ENCODE measurements at regions not wholly inside any gene's neighbourhood (a gene's known extent, or its start where the extent isn't known, plus 50 kb on each side); places are given as distances from the start of the nearest gene placed in this dataset.

- Mint-ChIP-seq H3K4me1 (no peaks in the 10 kb centered on the region), H3K9me3 (peaks cover 5 to 24% (median 15%) of the 10 kb centered on the region in 7 donors), H3K27ac (no peak overlapping the region), H3K27me3 (ENCODE audit: low read depth in 3 of 3) (no peaks in the 10 kb centered on the region), H3K36me3 (peaks cover 3% of the 10 kb centered on the region in 2 donors), H3K4me3 (no peak overlapping the region)
- H3K79me2 ChIP-seq (ENCODE audit: insufficient read depth, low read length) = no peaks in the 10 kb centered on the region
- no peaks in the 10 kb centered on the region for H4K20me1 ChIP-seq (ENCODE audit: insufficient read depth, low read length)
- no peak overlapping the region for H3K27ac ChIP-seq (ENCODE audit: low read depth in 1 of 2, low read length in 2 of 2)
- no CpG with 5 or more reads among the region's 5 CpGs for WGBS (ENCODE audit: insufficient coverage)
- H3K4me1 ChIP-seq (ENCODE audit: control insufficient read depth in 1 of 2, insufficient read depth in 2 of 2, low read length in 2 of 2) = no peaks in the 10 kb centered on the region
- no peak overlapping the region for H3K9ac ChIP-seq (ENCODE audit: insufficient read depth, low read length, poor library complexity, severe bottlenecking)
- H3K9me3 ChIP-seq (replicated peaks in 1 of 2; ENCODE audit: control insufficient read depth in 1 of 2, insufficient read depth in 1 of 2, low read length in 2 of 2) = peaks cover 0 to 12% of the 10 kb centered on the region in 2 donors
- no peak overlapping the region for H2AFZ ChIP-seq (ENCODE audit: insufficient read depth, low read depth, low read length, poor library complexity, severe bottlenecking)
- no peak for DNase-seq
- no peak for TF ChIP-seq CTCF (IDR thresholded peaks at IDR 0.05)
- H3K4me2 ChIP-seq (replicated peaks; ENCODE audit: extremely low read depth, low read length, poor library complexity, severe bottlenecking) = no peak overlapping the region
- intact Hi-C loops (cut with micrococcal nuclease) = no loop called here
- no peaks in the 10 kb centered on the region for H3K36me3 ChIP-seq (replicated peaks in 1 of 2; ENCODE audit: control insufficient read depth in 1 of 2, insufficient read depth in 2 of 2, low read length in 2 of 2)
- H3K27me3 ChIP-seq (ENCODE audit: control insufficient read depth in 2 of 2, insufficient read depth in 2 of 2, low read length in 2 of 2) = no peaks in the 10 kb centered on the region
- no peak overlapping the region for H3K4me3 ChIP-seq (replicated peaks in 1 of 3; ENCODE audit: low read depth in 2 of 3, low read length in 3 of 3)
Observed at GRCh38 chr21:15407585-15407984, 322.2 kb upstream of the USP25 start.

- Mint-ChIP-seq H3K4me3 (no peak overlapping the region), H3K4me1 (no peaks in the 10 kb centered on the region), H3K9me3 (peaks cover 5 to 24% (median 15%) of the 10 kb centered on the region in 7 donors), H3K27me3 (ENCODE audit: low read depth in 3 of 3) (no peaks in the 10 kb centered on the region), H3K36me3 (peaks cover 3% of the 10 kb centered on the region in 2 donors), H3K27ac (no peak overlapping the region)
- no peaks in the 10 kb centered on the region for H3K36me3 ChIP-seq (replicated peaks in 1 of 2; ENCODE audit: control insufficient read depth in 1 of 2, insufficient read depth in 2 of 2, low read length in 2 of 2)
- WGBS (ENCODE audit: insufficient coverage) = no CpG with 5 or more reads among the region's 2 CpGs
- no peak for DNase-seq
- H3K27ac ChIP-seq (ENCODE audit: low read depth in 1 of 2, low read length in 2 of 2) = no peak overlapping the region
- peaks cover 0 to 12% of the 10 kb centered on the region in 2 donors for H3K9me3 ChIP-seq (replicated peaks in 1 of 2; ENCODE audit: control insufficient read depth in 1 of 2, insufficient read depth in 1 of 2, low read length in 2 of 2)
- no peaks in the 10 kb centered on the region for H3K4me1 ChIP-seq (ENCODE audit: control insufficient read depth in 1 of 2, insufficient read depth in 2 of 2, low read length in 2 of 2)
- no peak overlapping the region for H3K9ac ChIP-seq (ENCODE audit: insufficient read depth, low read length, poor library complexity, severe bottlenecking)
- no peaks in the 10 kb centered on the region for H4K20me1 ChIP-seq (ENCODE audit: insufficient read depth, low read length)
- intact Hi-C loops (cut with micrococcal nuclease) = no loop called here
- H3K4me3 ChIP-seq (replicated peaks in 1 of 3; ENCODE audit: low read depth in 2 of 3, low read length in 3 of 3) = no peak overlapping the region
- no peaks in the 10 kb centered on the region for H3K27me3 ChIP-seq (ENCODE audit: control insufficient read depth in 2 of 2, insufficient read depth in 2 of 2, low read length in 2 of 2)
- no peak overlapping the region for H3K4me2 ChIP-seq (replicated peaks; ENCODE audit: extremely low read depth, low read length, poor library complexity, severe bottlenecking)
- TF ChIP-seq CTCF (IDR thresholded peaks at IDR 0.05) = no peak
- no peak overlapping the region for H2AFZ ChIP-seq (ENCODE audit: insufficient read depth, low read depth, low read length, poor library complexity, severe bottlenecking)
- H3K79me2 ChIP-seq (ENCODE audit: insufficient read depth, low read length) = no peaks in the 10 kb centered on the region
Observed at GRCh38 chr21:15408089-15408488, 321.7 kb upstream of the USP25 start.

Measured in CD14-positive monocyte (primary cell).